Suprapubic skin (tissue), 4 donors: ENCODE measurements at regions not wholly inside any gene's neighbourhood (a gene's known extent, or its start where the extent isn't known, plus 50 kb on each side); places are given as distances from the start of the nearest gene placed in this dataset.
"Not testable (repeated sequence)": the region's sequence is repeated elsewhere in the genome, so short reads cannot be mapped to it uniquely, and the experiment has no call there.

ENCODE experiments used
- POLR2A ChIP-seq, 2 donors: fragments of 450-650 bp; IDR thresholded peaks; one replicate each; pipeline ENCODE4 v1.6.1; 2017; ENCODE audit warnings: antibody characterized with exemption in 2 of 2, mild to moderate bottlenecking in 2 of 2, moderate library complexity in 2 of 2
- POLR2AphosphoS5 ChIP-seq, 3 donors: sonication (generic); formaldehyde crosslinking; IDR thresholded peaks; one replicate each; pipeline ENCODE4 v1.6.1; 2017; ENCODE audit warnings: antibody characterized with exemption in 3 of 3
- TF ChIP-seq, protein P1 (sequence below), 2 donors: fragments of 200-600 bp in 1 of 2; fragments of 450-650 bp in 1 of 2; sonication (generic) in 1 of 2; IDR thresholded peaks; one replicate each; pipeline ENCODE4 v1.5.1; 2016 to 2019; ENCODE audit warnings: antibody characterized with exemption in 2 of 2, mild to moderate bottlenecking in 1 of 2, moderate library complexity in 1 of 2

DNA sequence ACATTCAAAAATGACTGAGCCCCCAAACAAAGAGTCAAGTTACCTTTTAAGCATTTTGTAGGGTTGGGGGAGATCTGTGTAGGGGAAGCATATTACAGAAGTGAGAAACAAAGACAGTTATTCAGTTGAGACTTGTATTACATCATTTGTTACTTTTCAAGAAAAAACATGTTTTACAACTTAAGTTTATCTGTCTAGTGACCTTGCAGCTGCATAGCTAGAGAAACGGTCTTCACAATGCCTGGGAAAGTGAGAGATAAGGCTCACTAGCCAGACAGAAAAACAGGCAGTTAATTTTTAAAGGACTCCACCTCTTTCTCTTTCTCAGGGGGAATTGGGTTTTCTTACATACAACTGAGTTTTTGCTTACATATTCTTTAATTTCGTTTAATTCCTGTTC, 105.1 kb downstream of the ALG10 start:
- TF ChIP-seq, protein P1, sequence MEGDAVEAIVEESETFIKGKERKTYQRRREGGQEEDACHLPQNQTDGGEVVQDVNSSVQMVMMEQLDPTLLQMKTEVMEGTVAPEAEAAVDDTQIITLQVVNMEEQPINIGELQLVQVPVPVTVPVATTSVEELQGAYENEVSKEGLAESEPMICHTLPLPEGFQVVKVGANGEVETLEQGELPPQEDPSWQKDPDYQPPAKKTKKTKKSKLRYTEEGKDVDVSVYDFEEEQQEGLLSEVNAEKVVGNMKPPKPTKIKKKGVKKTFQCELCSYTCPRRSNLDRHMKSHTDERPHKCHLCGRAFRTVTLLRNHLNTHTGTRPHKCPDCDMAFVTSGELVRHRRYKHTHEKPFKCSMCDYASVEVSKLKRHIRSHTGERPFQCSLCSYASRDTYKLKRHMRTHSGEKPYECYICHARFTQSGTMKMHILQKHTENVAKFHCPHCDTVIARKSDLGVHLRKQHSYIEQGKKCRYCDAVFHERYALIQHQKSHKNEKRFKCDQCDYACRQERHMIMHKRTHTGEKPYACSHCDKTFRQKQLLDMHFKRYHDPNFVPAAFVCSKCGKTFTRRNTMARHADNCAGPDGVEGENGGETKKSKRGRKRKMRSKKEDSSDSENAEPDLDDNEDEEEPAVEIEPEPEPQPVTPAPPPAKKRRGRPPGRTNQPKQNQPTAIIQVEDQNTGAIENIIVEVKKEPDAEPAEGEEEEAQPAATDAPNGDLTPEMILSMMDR (IDR thresholded peaks at IDR 0.05) = not testable (repeated sequence)
- not testable (repeated sequence) for TF ChIP-seq POLR2A, POLR2AphosphoS5 (IDR thresholded peaks at IDR 0.05)
